Endothelial cell of umbilical vein (primary cell): ENCODE measurements at regions not wholly inside any gene's neighbourhood (a gene's known extent, or its start where the extent isn't known, plus 50 kb on each side); places are given as distances from the start of the nearest gene placed in this dataset.

Experiments used
- BruUV-seq: library from RNA; stranded (reverse); fragments of 400-500 nt; replicated peaks from 2 replicates; lab custom pipeline; 2021; lab: Mats Ljungman, UMichigan
- CTCF ChIA-PET: fragments of 300-600, 350-600 bp; sonication (Branson Sonifier 250); formaldehyde crosslinking; loops from one replicate; lab custom pipeline; 2021; ENCODE audit warnings: antibody characterized with exemption, inconsistent platforms; lab: Charles Lee
- POLR2A ChIA-PET: fragments of 300-600, 350-600 bp; sonication (Branson Sonifier 250); formaldehyde crosslinking; loops from one replicate; lab custom pipeline; 2021; ENCODE audit warnings: antibody characterized with exemption, inconsistent platforms; lab: Charles Lee
- DNase-seq: peaks from one replicate; pipeline ENCODE4 v3.0.0-alpha.2; 2011; ENCODE audit warnings: low read depth, low spot score
- FAIRE-seq: peaks from 2 replicates; lab custom pipeline; 2011; peaks lifted over from hg19 to GRCh38; lab: Jason Lieb, UNC
- H2AFZ ChIP-seq: 2 replicates; pipeline ENCODE4 v1.6.0; 2012; ENCODE audit warnings: low read depth, low read length, control low read depth, inconsistent platforms
- H3K27ac ChIP-seq: 2 replicates; pipeline ENCODE4 v1.5.1; 2011; ENCODE audit warnings: low read depth, mild to moderate bottlenecking, control low read depth, low read length, moderate library complexity; ENCODE audit not compliant: insufficient read depth
- H3K27me3 ChIP-seq, 2 experiments: 2 replicates each; pipeline versions ENCODE4 v1.6.0 to v1.6.1; 2011; ENCODE audit warnings: low read length in 2 of 2, mixed read lengths in 1 of 2; ENCODE audit not compliant: control insufficient read depth in 2 of 2, insufficient read depth in 2 of 2
- H3K36me3 ChIP-seq, 2 experiments: 2 replicates in 1 of 2; 3 replicates in 1 of 2; pipeline ENCODE4 v1.5.1; 2011; ENCODE audit warnings: low read length in 2 of 2, mild to moderate bottlenecking in 1 of 2, moderate library complexity in 1 of 2; ENCODE audit not compliant: control insufficient read depth in 2 of 2, insufficient read depth in 2 of 2; ENCODE audit errors: extremely low read depth in 1 of 2
- H3K4me1 ChIP-seq: 3 replicates; pipeline ENCODE4 v1.5.1; 2011; ENCODE audit warnings: mild to moderate bottlenecking, low read length; ENCODE audit not compliant: control insufficient read depth, insufficient read depth; ENCODE audit errors: extremely low read depth
- H3K4me2 ChIP-seq: 2 replicates; pipeline ENCODE4 v1.6.1; 2011; ENCODE audit warnings: low read length, control low read depth, mixed read lengths; ENCODE audit not compliant: insufficient read depth
- H3K4me3 ChIP-seq, 3 experiments: fragments of 200-600 bp in 1 of 3; sonication (generic), shearing (Covaris generic) in 1 of 3; replicated peaks in 1 of 3; 2 replicates each; pipeline ENCODE4 v1.5.1; 2011 to 2016; ENCODE audit warnings: control low read depth in 3 of 3, low read length in 3 of 3, mild to moderate bottlenecking in 2 of 3, inconsistent platforms in 1 of 3, low read depth in 1 of 3, moderate library complexity in 1 of 3; ENCODE audit not compliant: insufficient read depth in 1 of 3
- H3K79me2 ChIP-seq: 2 replicates; pipeline ENCODE4 v1.6.0; 2012; ENCODE audit warnings: low read length, inconsistent platforms; ENCODE audit not compliant: control insufficient read depth, insufficient read depth
- H3K9ac ChIP-seq: replicated peaks from 2 replicates; pipeline ENCODE3; 2011; ENCODE audit warnings: low read length, control low read depth; ENCODE audit not compliant: insufficient read depth; ENCODE audit errors: extremely low read depth
- H3K9me1 ChIP-seq: replicated peaks from 3 replicates; pipeline ENCODE4 v1.6.0; 2011; ENCODE audit warnings: mild to moderate bottlenecking, low read length; ENCODE audit not compliant: control insufficient read depth, insufficient read depth; ENCODE audit errors: extremely low read depth
- H3K9me3 ChIP-seq: replicated peaks from 2 replicates; pipeline ENCODE4 v1.5.1; 2012; ENCODE audit warnings: low read length, inconsistent platforms; ENCODE audit not compliant: control insufficient read depth, insufficient read depth
- H4K20me1 ChIP-seq: replicated peaks from 2 replicates; pipeline ENCODE3; 2011; ENCODE audit warnings: mild to moderate bottlenecking, low read length; ENCODE audit not compliant: control insufficient read depth, insufficient read depth; ENCODE audit errors: extremely low read depth
- EZH2 ChIP-seq: IDR thresholded peaks from 2 replicates; pipeline ENCODE4 v1.6.1; 2012; ENCODE audit warnings: borderline replicate concordance, low read depth, mild to moderate bottlenecking, moderate library complexity, low read length, inconsistent platforms; ENCODE audit not compliant: severe bottlenecking
- FOS ChIP-seq: IDR thresholded peaks from 2 replicates; pipeline ENCODE4 v1.6.1; 2011; ENCODE audit warnings: mild to moderate bottlenecking, low read length, moderate library complexity, borderline replicate concordance; ENCODE audit not compliant: insufficient read depth
- GATA2 ChIP-seq: IDR thresholded peaks from 2 replicates; pipeline ENCODE4 v1.7.0; 2011; ENCODE audit warnings: low read depth, mild to moderate bottlenecking, moderate library complexity, mixed read lengths, low read length; ENCODE audit not compliant: insufficient read length, insufficient read depth
- JUN ChIP-seq: IDR thresholded peaks from 2 replicates; pipeline ENCODE4 v1.6.1; 2011; ENCODE audit warnings: borderline replicate concordance, low read depth; ENCODE audit not compliant: insufficient read length, insufficient read depth
- MYC ChIP-seq: IDR thresholded peaks from one replicate; pipeline ENCODE4 v1.6.1; 2011; ENCODE audit warnings: mild to moderate bottlenecking, low read depth, low read length
- POLR2A ChIP-seq: IDR thresholded peaks from 2 replicates; pipeline ENCODE4 v1.6.1; 2012; ENCODE audit warnings: low read depth, mild to moderate bottlenecking, control low read depth, low read length
- POLR2AphosphoS5 ChIP-seq: IDR thresholded peaks from 2 replicates; pipeline ENCODE4 v1.6.1; 2012; ENCODE audit warnings: low read depth, mild to moderate bottlenecking, control low read depth, low read length, moderate library complexity; ENCODE audit not compliant: insufficient read depth
- dilution Hi-C: fragments of 300-500 bp; cut with MboI; formaldehyde crosslinking; loops from one replicate; pipeline ENCODE4 v1.15.0; 2019; ENCODE audit warnings: low sequenced_read_pairs; ENCODE audit not compliant: extremely low pct_ligation_motif_present
- intact Hi-C: fragments of 100-400 bp; cut with micrococcal nuclease; formaldehyde crosslinking; loops from one replicate; pipeline ENCODE4 v1.10.0; 2022
- TF ChIP-seq, protein P1 (sequence below), 2 donors: IDR thresholded peaks; 1 replicate in 1 of 2; 2 replicates in 1 of 2; pipeline ENCODE4 v1.5.1; 2011; ENCODE audit warnings: low read length in 2 of 2, mild to moderate bottlenecking in 2 of 2, moderate library complexity in 2 of 2, control low read depth in 1 of 2, inconsistent platforms in 1 of 2, low read depth in 1 of 2; ENCODE audit not compliant: insufficient read depth in 1 of 2; ENCODE audit errors: extremely low read depth in 1 of 2
- TF ChIP-seq, protein P2 (sequence below): IDR thresholded peaks from 2 replicates; pipeline ENCODE4 v1.6.1; 2011; ENCODE audit not compliant: insufficient read depth, insufficient read length

DNA sequence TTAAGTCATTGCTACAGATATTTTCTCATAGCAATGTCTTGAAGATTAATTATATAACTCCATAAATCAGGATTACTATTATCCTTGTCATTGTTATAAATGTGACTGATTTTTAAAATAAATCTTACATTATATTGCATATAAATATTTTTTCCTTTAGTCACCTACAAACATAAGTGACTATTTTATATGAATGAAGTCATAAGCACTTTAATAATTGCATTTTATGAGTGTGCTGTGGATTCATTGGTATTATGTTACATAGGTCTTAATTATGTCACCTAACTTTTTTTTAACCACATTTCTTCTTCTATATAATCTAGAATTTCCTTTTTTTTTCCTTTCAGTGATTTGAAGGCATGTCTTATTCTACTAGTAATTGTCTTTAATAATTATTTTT, 1191.2 kb downstream of the NSUN3 start:
- Histone ChIP-seq H3K4me2 (no peak overlapping the region), H3K36me3 (no peaks in the 10 kb centered on the region), H3K4me3 (no peak overlapping the region), H3K9ac (no peak overlapping the region), H3K9me3 (no peaks in the 10 kb centered on the region), H3K4me1 (no peaks in the 10 kb centered on the region), H3K9me1 (no peaks in the 10 kb centered on the region), H4K20me1 (no peaks in the 10 kb centered on the region), H3K79me2 (no peaks in the 10 kb centered on the region), H3K27me3 (no peaks in the 10 kb centered on the region), H3K27ac (no peak overlapping the region), H2AFZ (no peak overlapping the region)
- intact Hi-C loops: no loop called here
- no TSS peak for BruUV-seq
- no peak for DNase-seq
- POLR2A ChIA-PET: no interaction called here
- no peak for TF ChIP-seq MYC
- TF ChIP-seq GATA2: no peak
- TF ChIP-seq POLR2AphosphoS5: no peak
- TF ChIP-seq FOS: no peak
- TF ChIP-seq JUN: no peak
- TF ChIP-seq, protein P1, sequence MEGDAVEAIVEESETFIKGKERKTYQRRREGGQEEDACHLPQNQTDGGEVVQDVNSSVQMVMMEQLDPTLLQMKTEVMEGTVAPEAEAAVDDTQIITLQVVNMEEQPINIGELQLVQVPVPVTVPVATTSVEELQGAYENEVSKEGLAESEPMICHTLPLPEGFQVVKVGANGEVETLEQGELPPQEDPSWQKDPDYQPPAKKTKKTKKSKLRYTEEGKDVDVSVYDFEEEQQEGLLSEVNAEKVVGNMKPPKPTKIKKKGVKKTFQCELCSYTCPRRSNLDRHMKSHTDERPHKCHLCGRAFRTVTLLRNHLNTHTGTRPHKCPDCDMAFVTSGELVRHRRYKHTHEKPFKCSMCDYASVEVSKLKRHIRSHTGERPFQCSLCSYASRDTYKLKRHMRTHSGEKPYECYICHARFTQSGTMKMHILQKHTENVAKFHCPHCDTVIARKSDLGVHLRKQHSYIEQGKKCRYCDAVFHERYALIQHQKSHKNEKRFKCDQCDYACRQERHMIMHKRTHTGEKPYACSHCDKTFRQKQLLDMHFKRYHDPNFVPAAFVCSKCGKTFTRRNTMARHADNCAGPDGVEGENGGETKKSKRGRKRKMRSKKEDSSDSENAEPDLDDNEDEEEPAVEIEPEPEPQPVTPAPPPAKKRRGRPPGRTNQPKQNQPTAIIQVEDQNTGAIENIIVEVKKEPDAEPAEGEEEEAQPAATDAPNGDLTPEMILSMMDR (IDR thresholded peaks at IDR 0.05; ENCODE audit: extremely low read depth in 1 of 2, insufficient read depth in 1 of 2, low read depth in 1 of 2, low read length in 2 of 2): no peak
- CTCF ChIA-PET: no interaction called here
- FAIRE-seq: no peak
- dilution Hi-C loops: no loop called here

DNA sequence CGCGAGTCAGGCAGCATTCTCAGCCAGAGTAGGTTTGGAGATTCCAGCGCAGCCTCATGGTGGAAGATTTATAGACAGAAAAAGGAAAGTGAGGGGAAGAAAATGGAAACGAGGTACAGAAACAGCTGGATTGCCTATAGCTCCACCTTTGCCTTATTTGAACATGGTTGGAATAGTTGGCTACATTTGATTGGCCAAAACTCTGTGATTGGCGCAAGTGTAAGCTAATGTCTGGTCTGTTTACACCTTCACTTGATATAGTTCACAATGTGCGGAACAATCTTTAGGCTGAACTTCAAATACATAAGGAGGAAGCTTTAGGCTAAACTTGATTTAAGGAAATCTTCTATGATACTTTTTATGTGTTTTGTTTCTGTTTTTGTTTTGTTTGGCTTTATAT, 1191.9 kb downstream of the NSUN3 start:
- Histone ChIP-seq H3K27me3 (no peaks in the 10 kb centered on the region), H4K20me1 (no peaks in the 10 kb centered on the region), H3K4me1 (no peaks in the 10 kb centered on the region), H2AFZ (no peak overlapping the region), H3K9me3 (no peaks in the 10 kb centered on the region), H3K4me3 (no peak overlapping the region), H3K9me1 (no peaks in the 10 kb centered on the region), H3K9ac (no peak overlapping the region), H3K36me3 (no peaks in the 10 kb centered on the region), H3K27ac (no peak overlapping the region), H3K79me2 (no peaks in the 10 kb centered on the region), H3K4me2 (no peak overlapping the region)
- FAIRE-seq (no peak), DNase-seq (no peak)
- POLR2A ChIA-PET: no interaction called here
- intact Hi-C loops (no loop called here), dilution Hi-C loops (no loop called here)
- CTCF ChIA-PET: interaction anchor here (0.7 kb wide), 1 partner anchor 939 kb away, joined by 3 read pairs; no protein-coding TSS in a partner anchor
- TF ChIP-seq GATA2 (no peak), FOS (no peak), MYC (no peak), POLR2A (no peak), EZH2 (no peak), JUN (no peak), POLR2AphosphoS5 (no peak)
- TF ChIP-seq, protein P2, sequence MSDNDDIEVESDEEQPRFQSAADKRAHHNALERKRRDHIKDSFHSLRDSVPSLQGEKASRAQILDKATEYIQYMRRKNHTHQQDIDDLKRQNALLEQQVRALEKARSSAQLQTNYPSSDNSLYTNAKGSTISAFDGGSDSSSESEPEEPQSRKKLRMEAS: no peak
- TF ChIP-seq, protein P1 (IDR thresholded peaks at IDR 0.05; ENCODE audit: extremely low read depth in 1 of 2, insufficient read depth in 1 of 2, low read depth in 1 of 2, low read length in 2 of 2): no peak
- BruUV-seq: no TSS peak
